HG03432 (cell line): ENCODE measurements at regions not wholly inside any gene's neighbourhood (a gene's known extent, or its start where the extent isn't known, plus 50 kb on each side); places are given as distances from the start of the nearest gene placed in this dataset.
"Not testable (repeated sequence)": the region's sequence is repeated elsewhere in the genome, so short reads cannot be mapped to it uniquely, and the experiment has no call there.

Experiments
- ATAC-seq: cut with Tn5 transposase; IDR thresholded peaks from one replicate; pipeline ENCODE4 v1.9.1; 2021; ENCODE audit warnings: mild to moderate bottlenecking, moderate library complexity; ENCODE audit not compliant: unreplicated experiment

DNA sequence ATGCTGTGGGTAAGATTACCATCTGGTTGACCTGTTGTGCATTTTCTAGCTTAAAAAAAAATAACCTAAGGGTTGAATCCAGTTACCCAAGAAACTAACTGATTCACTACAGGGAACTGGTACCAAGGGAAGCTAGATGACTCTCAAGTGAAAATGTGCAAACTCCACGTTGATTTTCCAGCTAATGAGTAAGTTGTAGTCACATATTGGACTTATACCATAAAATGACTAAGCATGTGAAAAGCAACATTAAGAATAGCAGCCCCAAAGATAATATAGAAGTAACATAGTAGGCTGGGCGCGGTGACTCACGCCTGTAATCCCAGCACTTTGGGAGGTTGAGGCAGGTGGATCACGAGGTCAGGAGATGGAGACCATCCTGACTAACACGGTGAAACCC lies 270.9 kb downstream of the SPRY1 start:
- ATAC-seq: no peak

DNA sequence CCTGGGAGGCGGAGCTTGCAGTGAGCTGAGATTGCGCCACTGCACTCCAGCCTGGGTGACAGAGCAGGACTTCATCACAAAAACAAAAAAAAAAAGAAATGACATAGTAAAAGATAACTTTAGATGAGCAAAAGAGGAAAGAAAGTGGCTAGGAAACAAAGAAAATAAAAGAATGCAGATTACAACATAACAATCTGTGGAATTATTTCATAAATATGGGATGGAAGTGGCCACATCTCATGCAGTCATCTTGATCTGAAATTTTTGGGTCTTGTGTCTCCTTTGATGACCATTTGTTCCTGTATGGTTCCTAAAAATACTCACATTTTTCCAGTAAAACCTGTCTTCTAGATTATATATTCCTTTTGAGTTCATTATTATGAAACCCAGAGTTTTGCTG lies 271.4 kb downstream of the SPRY1 start:
- no peak for ATAC-seq

DNA sequence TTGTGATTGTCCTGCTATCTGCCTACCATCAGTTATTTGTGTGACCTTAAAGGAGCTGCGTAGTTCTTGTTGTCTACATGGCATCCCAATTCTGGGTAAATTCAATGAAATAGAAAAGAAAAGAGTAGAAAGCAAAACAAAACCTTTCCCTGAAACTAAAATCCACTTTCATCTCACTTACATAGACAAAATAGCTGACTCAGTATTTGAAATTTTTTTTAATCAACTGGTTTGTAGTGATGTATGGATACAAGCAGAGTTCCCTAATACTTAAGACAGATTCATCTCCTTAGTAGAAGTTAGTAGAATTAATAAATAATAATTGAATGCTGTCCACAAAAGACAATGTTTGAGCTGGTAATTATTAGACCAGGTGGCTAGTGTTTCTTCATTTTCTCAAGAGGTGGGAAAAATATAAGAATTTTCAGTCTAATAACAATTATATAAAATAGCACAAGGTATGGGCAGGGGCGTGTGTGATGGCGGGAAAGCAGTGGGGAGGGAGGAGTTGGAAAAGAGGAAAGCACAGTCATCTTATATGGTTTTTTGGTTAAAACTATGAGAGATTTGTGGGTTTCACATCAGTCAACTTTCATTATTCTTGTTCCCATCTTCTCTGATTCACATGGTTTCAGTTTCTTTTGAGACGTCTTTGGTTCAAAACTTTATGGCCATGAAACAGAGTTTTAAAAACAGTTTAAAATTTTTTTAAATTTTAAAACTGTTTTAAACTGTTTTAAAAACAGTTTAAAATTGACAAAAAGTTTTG lies 275.2 kb downstream of the SPRY1 start:
- peak; percentile 96 for ATAC-seq

DNA sequence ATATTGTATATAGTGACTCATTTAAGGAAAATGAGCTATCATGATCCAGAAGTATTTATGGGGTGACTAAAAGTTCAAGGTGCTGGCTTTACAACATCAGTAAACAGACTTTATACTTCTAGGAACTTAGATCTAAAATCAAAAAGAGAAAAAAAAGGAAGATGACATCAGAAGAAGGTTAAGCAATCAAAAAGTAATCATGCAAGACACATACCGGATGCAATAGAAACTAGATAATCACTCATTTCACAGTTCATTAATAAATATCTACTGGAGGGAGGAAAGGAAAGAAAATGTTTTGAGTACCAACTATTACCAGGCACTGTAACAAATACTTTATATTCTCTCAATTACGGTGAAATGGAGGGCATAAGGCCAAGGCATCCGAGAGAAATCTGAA lies 276.4 kb downstream of the SPRY1 start:
- no peak for ATAC-seq

DNA sequence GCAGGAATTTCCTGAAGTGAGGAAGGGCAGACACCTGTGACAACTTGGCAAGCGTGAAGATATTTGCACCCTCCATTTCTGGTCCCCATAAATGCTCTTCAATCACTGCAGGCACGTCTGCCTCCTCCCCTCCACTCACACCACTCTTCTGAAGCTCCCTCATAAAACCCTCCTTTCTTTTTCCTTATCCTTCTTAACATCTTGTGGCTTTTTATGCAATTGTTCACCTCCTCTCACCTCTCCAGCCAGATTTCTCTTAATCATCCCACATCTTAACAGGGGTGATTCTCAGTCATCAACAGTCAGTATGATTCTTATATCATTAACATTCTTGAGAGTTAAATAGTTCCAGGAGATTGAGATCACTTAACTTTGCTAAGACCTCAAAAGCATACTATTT lies 277.4 kb downstream of the SPRY1 start:
- ATAC-seq: no peak

DNA sequence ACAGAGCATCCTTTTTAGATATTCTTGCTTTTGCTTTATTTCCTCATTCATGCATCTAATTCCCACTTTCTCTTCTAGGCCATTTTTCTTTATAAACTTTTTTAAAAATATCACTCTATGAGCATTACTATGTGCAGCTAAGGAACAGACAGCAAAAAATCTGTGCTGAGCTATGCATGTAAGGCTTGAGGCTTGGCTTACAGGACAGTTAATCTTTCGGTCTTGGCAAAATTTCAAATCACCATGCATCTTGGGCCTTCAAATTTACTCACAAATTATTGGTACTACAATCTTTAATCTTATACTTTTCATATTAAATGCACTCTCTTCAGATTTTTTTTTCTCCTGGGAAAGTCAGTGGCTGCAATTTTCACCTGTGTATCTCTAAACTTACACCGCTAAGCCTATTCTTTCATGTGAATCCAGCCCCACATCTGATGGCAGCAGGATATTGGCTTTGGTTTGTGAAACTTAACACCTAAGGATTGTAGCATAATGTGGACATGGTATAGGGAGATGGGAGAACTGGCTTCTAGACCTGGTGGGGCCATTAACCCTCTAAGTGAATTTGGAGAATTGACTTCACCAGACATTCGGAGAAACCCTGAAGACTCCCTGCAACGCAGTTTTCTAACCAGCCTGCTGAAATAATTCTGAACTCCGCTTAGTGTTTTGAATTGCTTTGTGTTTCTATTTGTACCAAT lies 278.3 kb downstream of the SPRY1 start:
- no peak for ATAC-seq

DNA sequence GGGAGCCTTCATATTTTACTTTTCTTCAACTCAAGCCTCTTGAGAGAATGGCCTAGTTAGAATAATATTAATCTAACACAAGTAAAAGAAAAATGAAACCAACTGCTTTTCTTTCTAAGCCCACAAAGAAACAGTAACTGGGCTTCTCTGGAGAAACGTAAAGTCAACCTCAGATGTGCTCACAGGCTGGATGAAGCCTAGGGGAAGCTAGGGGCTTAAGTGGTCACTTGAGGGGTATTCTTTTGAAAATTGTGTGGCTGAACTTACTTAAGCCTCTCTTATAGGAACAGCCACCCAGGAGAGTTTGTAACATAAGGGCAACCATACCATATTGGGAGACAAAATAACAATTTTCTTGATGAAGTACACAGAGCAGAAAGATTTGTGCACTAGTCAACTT lies 279.0 kb downstream of the SPRY1 start:
- ATAC-seq: no peak

DNA sequence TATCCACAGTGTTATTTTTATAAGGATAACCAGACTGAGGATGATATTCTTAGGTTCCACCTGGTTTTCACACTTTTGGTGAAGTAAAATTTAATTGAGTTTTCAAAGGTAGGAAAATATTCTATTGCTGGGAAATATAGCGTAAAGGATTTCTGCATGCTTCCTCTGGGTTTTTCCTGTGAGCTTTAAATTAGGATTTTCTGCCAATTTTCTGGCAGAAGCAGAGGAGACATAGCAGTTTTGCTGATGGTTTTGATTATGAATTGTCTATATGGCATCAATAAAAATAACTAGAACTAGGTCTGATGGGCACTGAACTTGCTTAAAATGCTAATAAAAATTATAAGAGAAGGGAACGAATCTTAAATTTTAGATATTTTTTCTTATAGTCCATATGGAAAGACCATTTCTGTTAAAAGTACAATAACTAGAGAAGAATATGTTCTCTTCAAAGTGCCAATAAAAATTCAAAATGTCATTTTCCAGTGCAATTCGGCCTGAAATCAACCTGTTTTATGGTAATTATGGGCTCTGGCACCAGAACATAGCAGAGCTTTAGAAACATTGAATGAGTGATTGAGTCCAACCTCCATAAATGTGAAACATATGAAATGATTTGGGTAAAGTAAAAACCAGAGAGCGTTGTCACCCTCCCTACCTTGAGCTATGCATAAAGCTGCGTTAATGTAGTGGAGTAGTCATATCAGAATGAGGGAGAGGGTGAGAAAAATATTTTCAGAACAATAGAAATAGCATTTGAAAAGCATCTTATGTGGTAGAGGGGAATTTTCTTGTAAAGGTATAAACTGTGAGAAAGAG lies 279.7 kb downstream of the SPRY1 start:
- no peak for ATAC-seq

DNA sequence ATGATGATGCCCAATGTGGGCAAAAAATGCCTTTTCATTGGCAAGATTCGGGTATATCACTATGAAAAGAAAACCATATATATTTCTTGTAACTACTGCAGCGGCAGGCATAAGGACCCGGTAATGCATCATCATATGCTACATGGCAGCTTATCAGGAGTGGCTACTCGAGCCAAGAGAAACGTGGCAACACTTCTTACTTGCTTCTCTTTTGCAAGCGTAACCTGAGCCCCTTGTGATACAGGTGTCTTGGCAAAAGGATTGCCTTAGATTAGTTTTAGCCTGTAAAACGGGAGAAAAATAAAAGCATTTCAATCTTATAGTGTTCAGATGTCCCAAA lies 280.3 kb downstream of the SPRY1 start:
- ATAC-seq: no peak

DNA sequence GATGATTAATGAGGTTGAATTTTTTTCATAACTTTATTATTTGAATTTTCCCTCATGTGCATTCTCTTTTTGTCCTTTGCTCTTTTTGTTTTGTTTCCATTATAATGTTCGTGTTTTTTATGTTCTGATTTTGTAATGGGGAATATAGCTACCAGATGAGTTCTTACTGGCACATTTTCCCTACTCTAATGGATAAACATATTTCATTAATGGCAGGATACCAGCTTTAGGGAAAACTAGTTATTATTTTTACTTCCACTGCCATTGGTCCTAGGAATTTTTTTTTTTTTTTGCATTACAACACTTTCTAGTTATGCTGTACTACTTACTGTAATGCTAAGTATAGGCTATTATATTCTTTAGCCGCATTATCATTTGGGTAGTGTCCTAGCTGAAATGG lies 286.3 kb downstream of the SPRY1 start:
- ATAC-seq: no peak

DNA sequence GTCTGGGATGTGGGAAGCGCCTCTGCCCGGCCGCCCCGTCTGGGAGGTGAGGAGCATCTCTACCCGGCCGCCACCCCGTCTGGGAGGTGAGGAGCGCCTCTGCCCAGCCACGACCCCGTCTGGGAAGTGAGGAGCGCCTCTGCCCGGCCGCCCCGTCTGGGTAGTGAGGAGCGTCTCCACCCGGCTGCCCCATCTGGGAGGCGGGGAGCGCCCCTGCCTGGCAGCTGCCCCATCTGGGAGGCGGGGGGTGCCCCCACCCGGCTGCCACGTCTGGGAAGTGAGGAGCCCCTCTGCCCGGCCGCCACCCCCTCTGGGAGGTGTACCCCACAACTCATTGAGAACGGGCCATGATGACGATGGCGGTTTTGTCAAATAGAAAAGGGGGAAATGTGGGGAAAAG lies 288.3 kb downstream of the SPRY1 start:
- ATAC-seq: not testable (repeated sequence)

DNA sequence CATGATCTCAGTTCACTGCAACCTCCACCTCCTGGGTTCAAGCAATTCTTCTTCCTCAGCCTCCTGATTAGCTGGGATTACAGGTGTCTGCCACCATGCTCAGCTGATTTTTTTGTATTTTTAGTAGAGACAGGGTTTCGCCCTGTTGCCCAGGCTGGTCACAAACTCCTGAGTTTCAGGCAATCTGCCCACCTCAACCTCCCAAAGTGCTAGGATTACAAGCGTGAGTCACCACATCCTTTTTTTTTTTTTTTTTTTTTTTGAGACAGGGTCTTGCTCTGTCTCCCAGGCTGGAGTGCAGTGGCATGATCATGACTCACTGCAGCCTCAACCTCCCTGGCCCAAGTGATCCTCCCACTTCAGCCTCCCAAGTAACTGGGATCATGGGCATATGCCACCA lies 298.9 kb downstream of the SPRY1 start:
- not testable (repeated sequence) for ATAC-seq

DNA sequence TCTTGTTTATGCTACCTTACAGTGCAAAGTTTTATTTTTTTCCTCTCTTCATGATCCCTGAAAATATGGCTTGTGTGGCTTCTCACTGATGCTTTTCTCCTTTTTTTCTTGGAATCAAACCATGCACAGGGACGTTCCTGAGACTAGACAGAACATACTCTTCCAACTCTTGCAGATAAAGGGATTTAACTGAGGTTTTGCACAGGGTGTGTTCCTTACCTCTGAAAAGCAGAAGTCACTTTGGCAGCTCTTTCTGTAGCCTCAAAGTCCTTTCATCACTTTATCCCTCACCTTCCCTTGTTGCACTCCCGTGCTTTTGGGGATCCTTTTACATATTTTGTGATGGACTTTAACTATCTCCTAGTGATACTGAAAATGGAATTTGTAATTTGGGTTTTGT lies 300.1 kb downstream of the SPRY1 start:
- ATAC-seq: no peak

DNA sequence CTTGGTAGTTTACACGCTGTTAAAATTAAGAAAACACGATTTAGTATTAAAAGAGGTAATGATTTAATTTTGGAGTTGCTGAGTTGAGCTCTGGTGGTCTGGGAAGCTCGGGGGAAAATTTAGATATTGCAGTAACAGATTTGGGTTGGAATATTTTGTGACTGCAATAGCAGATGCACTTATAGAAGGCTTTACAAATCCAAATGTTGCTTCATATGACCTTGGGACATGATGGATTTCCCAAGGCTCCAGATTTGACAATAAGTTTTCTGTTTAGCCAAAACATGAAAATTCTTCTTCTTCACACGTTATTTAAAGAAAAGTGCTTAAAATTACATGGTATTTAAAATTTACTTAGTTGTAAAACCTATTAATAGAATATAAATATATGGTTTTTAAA lies 302.0 kb downstream of the SPRY1 start:
- ATAC-seq: no peak

DNA sequence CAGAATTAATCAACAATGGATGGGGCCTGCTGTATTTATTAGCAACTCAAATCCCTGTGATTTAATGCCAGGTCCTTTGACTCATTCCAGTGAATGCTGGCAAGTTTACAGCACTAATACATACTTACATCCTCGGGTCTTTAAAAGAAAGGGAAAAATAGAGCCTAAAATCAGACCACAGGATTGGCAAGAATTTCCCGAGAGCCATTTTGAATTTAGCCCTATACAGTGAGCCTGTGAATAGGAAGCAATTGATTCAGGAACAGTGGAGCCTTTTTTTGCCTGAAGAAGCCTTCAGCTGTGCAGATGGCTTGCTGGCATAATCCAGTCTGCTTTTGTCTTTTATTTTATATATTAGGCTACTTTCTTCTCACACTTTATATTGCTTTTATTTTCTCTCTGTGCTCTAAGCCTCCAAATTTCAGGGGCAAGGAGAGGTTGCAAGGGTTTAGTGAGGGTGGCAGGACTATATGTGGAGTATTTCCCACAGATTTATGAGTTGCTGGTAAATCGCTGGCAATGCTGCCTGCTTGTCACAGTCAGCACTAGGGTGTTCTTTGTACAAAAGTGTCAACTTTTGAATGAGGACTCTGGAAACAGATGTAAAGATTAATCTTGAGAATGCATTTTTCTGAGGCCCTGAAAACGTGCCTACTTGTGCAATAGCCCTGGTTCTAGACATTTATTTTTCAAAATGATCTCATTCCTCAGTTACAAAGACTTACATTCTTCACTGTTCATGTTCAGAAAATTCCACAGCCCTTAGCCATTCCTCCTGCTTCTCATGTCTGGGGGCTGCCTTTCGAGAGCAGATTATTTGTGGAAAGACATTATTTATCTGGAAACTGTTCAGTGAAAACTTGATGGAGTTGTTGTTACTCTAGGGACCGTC lies 303.5 kb downstream of the SPRY1 start:
- ATAC-seq: no peak

DNA sequence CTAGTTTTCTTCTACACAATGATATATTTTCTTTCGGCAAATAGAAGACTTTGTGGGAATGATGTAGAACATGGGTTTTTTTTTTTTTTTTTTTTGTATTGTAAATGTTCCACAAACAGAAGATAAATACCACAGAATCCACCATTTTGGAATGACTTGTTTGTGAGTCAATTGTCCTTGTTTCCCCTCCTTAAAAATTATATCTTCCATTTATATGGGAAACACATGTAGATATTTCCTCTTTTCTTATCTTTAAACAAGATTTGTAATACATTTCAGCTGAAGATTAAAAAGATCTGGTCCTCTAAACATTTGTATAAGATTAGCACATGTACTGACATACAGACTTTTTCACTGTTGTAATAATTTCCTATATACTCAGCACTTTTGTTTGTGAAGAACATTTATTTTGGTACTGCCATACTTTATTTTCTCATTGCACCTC lies 304.6 kb downstream of the SPRY1 start:
- no peak for ATAC-seq

DNA sequence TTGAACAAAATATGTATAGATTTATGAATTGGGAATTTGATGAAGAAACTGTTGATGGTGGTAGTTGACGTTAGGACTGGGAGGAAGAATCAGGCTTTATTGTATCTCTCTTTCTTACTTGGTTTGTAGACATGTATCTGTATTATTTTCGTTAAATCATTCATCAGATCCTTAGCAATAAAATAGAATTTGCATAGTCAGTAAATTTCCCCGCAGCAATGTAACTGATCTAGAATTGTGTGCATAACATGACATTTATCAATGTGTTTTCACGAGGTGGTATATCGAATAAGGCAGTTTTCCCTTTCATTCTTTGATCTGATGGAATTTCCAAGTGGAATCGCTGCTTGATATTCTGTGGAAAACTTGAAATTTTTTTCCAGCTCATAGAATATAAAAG lies 308.8 kb downstream of the SPRY1 start:
- no peak for ATAC-seq

DNA sequence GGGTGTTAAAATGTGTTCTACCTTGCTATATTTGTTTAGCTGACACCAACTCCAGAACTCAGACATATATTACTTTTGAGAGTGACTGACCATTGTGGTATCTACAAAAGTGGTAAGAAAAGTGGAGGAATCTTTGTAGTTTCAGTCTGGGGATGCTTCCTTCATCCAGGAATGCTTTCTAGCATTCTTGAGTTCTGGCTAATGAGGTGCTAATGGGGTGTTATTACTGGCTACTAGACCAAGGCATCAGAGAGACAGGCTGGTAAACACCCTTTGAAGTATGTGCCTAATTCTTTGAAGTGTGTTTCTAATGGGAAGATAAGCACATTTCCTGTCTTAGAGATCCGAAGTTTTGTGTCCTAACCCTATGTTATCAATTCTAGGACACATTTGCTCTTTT lies 310.4 kb downstream of the SPRY1 start:
- ATAC-seq: no peak

DNA sequence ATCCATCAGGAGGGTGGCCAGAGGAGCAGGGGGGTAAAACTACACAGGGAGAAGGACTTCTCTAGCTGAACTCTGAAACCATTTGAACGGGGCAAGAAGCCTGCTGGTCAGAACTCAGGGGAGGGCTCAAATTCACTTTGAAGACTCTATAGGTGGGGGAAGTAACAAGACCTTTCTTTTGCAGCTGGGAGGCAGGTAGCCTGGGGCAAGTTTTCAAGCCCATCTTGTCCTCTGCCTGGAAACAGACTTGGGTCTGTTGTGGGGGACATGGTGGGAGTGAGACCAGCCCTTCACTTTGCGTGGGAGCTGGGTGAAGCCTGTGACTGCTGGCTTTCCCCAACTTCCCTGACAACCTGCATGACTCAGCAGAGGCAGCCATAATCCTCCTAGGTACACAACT lies 312.3 kb downstream of the SPRY1 start:
- no peak for ATAC-seq

DNA sequence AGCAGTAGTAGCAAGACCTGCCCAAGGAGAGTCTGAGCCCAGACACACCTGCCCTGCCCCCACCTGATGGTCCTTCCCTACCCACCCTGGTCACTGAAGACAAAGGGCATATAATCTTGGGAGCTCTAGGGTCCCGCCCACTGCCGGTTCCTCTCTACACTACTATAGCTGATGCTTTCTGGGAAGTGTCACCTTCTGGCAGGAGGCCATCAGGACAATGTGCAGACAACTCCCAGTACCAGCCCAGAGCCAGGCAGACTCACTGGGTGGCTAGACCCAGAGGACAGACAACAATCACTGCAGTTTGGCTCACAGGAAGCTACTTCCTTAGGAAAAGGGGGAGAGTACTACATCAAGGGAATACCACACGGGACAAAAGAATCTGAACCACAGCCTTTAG lies 312.7 kb downstream of the SPRY1 start:
- no peak for ATAC-seq

DNA sequence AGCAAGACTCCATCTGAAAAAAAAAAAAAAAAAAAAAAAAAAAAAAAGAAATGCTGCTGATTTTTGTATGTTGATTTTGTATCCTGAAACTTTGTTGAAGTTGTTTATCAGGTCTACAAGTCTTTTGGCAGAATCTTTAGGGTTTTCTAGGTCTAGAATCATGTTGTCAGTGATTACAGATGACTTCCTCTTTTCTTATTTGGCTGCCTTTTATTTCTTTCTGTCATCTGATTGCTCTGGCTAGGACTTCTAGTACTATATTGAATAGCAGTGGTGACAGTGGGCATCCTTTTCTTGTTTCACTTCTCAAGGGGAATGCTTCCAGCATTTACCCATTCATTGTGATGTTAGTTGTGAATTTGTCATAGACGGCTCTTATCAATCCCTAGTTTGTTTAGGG lies 334.4 kb downstream of the SPRY1 start:
- no peak for ATAC-seq
